SK-N-SH treated with all-trans-retinoic acid at 6 μM for 48 hours (cell line): ENCODE measurements at regions not wholly inside any gene's neighbourhood (a gene's known extent, or its start where the extent isn't known, plus 50 kb on each side); places are given as distances from the start of the nearest gene placed in this dataset.

Experiments
- ATAC-seq: fragments of 200-7000 bp; cut with Tn5 transposase; 3 replicates; pipeline ENCODE4 v1.9.1; 2020; ENCODE audit warnings: mild to moderate bottlenecking, moderate library complexity
- ARNTL ChIP-seq: fragments of 450-650 bp; formaldehyde crosslinking; IDR thresholded peaks from 2 replicates; pipeline ENCODE4 v1.5.0; 2020; ENCODE audit warnings: low read depth, mild to moderate bottlenecking, moderate library complexity, borderline replicate concordance
- BACH2 ChIP-seq: fragments of 250-450 bp; sonication (Bioruptor Pico); IDR thresholded peaks from 2 replicates; pipeline ENCODE4 v1.9.0; 2021; ENCODE audit warnings: mild to moderate bottlenecking, borderline replicate concordance
- CSDC2 ChIP-seq: fragments of 250-450 bp; sonication (Bioruptor Pico); IDR thresholded peaks from 2 replicates; pipeline ENCODE4 v1.5.0; 2020; ENCODE audit warnings: mild to moderate bottlenecking, moderate library complexity
- ESRRG ChIP-seq: fragments of 250-450 bp; sonication (Bioruptor Pico); IDR thresholded peaks from 2 replicates; pipeline ENCODE4 v1.6.1; 2021; ENCODE audit warnings: mild to moderate bottlenecking
- GLIS3 ChIP-seq: fragments of 250-450 bp; sonication (Bioruptor Pico); IDR thresholded peaks from 2 replicates; pipeline ENCODE4 v1.5.0; 2020; ENCODE audit warnings: mild to moderate bottlenecking, moderate library complexity
- PPARA ChIP-seq: fragments of 250-450 bp; sonication (Bioruptor Pico); IDR thresholded peaks from 2 replicates; pipeline ENCODE4 v1.5.0; 2020; ENCODE audit warnings: mild to moderate bottlenecking, borderline replicate concordance
- RARB ChIP-seq: fragments of 250-450 bp; sonication (Bioruptor Pico); IDR thresholded peaks from 2 replicates; pipeline ENCODE4 v1.8.0; 2021; ENCODE audit warnings: mild to moderate bottlenecking, moderate library complexity
- SNAI2 ChIP-seq: fragments of 250-450 bp; sonication (Bioruptor Pico); IDR thresholded peaks from 2 replicates; pipeline ENCODE4 v1.5.0; 2020; ENCODE audit warnings: mild to moderate bottlenecking, moderate library complexity
- TCF4 ChIP-seq: fragments of 250-450 bp; sonication (Bioruptor Pico); IDR thresholded peaks from 2 replicates; pipeline ENCODE4 v1.8.0; 2021; ENCODE audit warnings: mild to moderate bottlenecking, moderate library complexity, borderline replicate concordance
- TOX ChIP-seq: fragments of 250-450 bp; sonication (Bioruptor Pico); IDR thresholded peaks from 2 replicates; pipeline ENCODE4 v1.8.0; 2021; ENCODE audit warnings: mild to moderate bottlenecking, moderate library complexity, borderline replicate concordance
- ZC3H10 ChIP-seq: fragments of 250-450 bp; sonication (Bioruptor Pico); IDR thresholded peaks from 2 replicates; pipeline ENCODE4 v1.5.1; 2021; ENCODE audit warnings: mild to moderate bottlenecking, moderate library complexity
- ZFP3 ChIP-seq: fragments of 250-450 bp; sonication (Bioruptor Pico); IDR thresholded peaks from 2 replicates; pipeline ENCODE4 v1.5.0; 2020; ENCODE audit warnings: mild to moderate bottlenecking, moderate library complexity
- ZNF565 ChIP-seq: fragments of 450-650 bp; formaldehyde crosslinking; conservative IDR thresholded peaks from 2 replicates; pipeline ENCODE4 v1.5.0; 2020; ENCODE audit warnings: low read depth, mild to moderate bottlenecking, moderate library complexity
- ZNF70 ChIP-seq: fragments of 450-650 bp; formaldehyde crosslinking; IDR thresholded peaks from 2 replicates; pipeline ENCODE4 v1.5.0; 2020; ENCODE audit warnings: mild to moderate bottlenecking, moderate library complexity
- ZNF8 ChIP-seq: fragments of 450-650 bp; formaldehyde crosslinking; IDR thresholded peaks from 2 replicates; pipeline ENCODE4 v1.5.0; 2020; ENCODE audit warnings: mild to moderate bottlenecking, moderate library complexity
- TF ChIP-seq, protein P1 (sequence below): fragments of 250-450 bp; sonication (Bioruptor Pico); IDR thresholded peaks from 2 replicates; pipeline ENCODE4 v1.5.1; 2021; ENCODE audit warnings: mild to moderate bottlenecking, moderate library complexity
- TF ChIP-seq, protein P2 (sequence below): fragments of 250-450 bp; sonication (Bioruptor Pico); IDR thresholded peaks from 2 replicates; pipeline ENCODE4 v1.8.0; 2021; ENCODE audit warnings: low read depth, mild to moderate bottlenecking, moderate library complexity, borderline replicate concordance
- TF ChIP-seq, protein P3 (sequence below): fragments of 250-450 bp; sonication (Bioruptor Pico); IDR thresholded peaks from 2 replicates; pipeline ENCODE4 v1.8.0; 2020; ENCODE audit warnings: mild to moderate bottlenecking, moderate library complexity, borderline replicate concordance
- TF ChIP-seq, protein P4 (sequence below): fragments of 250-450 bp; sonication (Bioruptor Pico); IDR thresholded peaks from 2 replicates; pipeline ENCODE4 v1.5.0; 2020; ENCODE audit warnings: mild to moderate bottlenecking, moderate library complexity

DNA sequence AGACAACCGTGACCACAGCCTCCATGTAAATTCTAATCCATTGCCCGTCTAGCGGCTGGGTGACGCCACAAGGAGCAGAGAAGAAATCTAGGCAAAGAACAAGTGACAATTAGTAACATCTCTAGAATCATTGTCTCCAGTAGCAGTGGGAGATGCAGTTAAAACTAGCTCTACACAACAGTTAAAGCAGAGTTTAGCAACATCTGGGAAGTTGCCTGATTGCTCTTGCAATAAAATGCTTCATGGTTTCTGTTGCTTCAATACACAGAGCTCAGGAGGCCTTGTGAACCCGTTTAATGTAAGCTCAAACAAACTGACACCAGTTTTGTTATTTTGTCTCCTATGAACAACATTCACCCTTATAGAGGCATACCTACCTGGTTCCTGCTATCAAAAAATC lies 369.8 kb upstream of the PDE4D start (continued):
- no peak for TF ChIP-seq ESRRG (CRISPR knock-in tag)
- TF ChIP-seq, protein P1, sequence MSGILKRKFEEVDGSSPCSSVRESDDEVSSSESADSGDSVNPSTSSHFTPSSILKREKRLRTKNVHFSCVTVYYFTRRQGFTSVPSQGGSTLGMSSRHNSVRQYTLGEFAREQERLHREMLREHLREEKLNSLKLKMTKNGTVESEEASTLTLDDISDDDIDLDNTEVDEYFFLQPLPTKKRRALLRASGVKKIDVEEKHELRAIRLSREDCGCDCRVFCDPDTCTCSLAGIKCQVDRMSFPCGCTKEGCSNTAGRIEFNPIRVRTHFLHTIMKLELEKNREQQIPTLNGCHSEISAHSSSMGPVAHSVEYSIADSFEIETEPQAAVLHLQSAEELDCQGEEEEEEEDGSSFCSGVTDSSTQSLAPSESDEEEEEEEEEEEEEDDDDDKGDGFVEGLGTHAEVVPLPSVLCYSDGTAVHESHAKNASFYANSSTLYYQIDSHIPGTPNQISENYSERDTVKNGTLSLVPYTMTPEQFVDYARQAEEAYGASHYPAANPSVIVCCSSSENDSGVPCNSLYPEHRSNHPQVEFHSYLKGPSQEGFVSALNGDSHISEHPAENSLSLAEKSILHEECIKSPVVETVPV (CRISPR knock-in tag), result no peak

DNA sequence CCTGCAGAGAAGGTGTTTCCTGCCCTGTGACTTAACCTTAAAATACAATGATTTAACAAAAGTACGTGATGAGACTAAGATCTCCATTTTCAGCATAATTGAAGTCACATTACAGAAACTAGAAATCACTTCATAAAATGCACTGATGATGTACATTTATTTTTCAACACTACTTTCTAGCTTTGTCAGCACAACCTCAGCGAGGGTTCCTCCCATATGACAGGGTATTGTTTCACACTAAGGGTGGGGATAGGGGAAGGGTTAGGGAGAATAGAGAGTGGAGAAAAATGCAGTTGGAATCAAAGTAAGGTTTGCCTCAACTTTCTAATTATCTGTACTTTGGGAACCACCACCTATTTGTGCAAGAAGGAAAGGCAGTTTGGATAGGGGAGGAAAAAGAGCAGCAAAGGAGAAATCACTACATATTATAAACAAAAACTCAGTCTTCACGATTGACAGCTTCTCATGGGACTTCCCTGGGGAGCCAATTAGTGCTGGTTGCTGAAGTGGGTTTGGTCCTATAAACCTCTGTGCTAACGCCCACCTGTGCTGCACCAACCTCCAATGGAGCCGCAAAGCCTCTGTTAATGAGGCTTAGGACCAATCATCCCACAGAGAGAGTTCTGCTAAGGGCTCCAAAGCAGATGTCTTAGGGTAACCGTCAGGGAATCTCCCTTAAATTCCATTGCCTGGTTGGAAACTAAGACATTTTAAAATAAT lies 369.2 kb upstream of the PDE4D start:
- ATAC-seq, result no peak
- TF ChIP-seq ZC3H10 (CRISPR knock-in tag) (no peak), TCF4 (CRISPR knock-in tag) (no peak), ZNF8 (CRISPR knock-in tag) (no peak), SNAI2 (CRISPR knock-in tag) (no peak), ZNF70 (CRISPR knock-in tag) (no peak), CSDC2 (CRISPR knock-in tag) (no peak), ZFP3 (CRISPR knock-in tag) (no peak)
- TF ChIP-seq, protein P2, sequence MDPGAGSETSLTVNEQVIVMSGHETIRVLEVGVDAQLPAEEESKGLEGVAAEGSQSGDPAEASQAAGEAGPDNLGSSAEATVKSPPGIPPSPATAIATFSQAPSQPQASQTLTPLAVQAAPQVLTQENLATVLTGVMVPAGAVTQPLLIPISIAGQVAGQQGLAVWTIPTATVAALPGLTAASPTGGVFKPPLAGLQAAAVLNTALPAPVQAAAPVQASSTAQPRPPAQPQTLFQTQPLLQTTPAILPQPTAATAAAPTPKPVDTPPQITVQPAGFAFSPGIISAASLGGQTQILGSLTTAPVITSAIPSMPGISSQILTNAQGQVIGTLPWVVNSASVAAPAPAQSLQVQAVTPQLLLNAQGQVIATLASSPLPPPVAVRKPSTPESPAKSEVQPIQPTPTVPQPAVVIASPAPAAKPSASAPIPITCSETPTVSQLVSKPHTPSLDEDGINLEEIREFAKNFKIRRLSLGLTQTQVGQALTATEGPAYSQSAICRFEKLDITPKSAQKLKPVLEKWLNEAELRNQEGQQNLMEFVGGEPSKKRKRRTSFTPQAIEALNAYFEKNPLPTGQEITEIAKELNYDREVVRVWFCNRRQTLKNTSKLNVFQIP (CRISPR knock-in tag), result no peak
- TF ChIP-seq, protein P1 (CRISPR knock-in tag), result no peak
- TF ChIP-seq, protein P3, sequence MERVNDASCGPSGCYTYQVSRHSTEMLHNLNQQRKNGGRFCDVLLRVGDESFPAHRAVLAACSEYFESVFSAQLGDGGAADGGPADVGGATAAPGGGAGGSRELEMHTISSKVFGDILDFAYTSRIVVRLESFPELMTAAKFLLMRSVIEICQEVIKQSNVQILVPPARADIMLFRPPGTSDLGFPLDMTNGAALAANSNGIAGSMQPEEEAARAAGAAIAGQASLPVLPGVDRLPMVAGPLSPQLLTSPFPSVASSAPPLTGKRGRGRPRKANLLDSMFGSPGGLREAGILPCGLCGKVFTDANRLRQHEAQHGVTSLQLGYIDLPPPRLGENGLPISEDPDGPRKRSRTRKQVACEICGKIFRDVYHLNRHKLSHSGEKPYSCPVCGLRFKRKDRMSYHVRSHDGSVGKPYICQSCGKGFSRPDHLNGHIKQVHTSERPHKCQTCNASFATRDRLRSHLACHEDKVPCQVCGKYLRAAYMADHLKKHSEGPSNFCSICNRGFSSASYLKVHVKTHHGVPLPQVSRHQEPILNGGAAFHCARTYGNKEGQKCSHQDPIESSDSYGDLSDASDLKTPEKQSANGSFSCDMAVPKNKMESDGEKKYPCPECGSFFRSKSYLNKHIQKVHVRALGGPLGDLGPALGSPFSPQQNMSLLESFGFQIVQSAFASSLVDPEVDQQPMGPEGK (CRISPR knock-in tag), result no peak

DNA sequence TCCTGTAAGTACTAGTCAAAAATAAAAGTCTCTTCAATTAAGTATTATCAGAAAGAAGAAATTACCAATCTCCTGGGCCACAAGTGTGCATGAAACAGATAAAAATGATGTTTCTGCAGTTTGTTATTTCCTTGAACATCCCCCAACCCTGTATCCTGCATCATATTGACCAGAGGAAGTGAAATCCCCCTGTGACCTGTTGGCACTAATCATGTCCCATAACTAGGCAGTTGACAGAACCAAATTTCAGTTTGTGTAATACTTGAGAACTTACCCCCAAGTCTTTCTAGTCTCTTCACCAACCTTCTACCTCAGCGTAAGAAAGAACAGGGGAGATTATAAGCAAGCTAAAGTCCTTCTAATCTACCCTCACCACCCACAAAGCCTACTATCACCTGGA lies 368.2 kb upstream of the PDE4D start:
- ATAC-seq, result no peak
- TF ChIP-seq ARNTL (CRISPR knock-in tag) (no peak), PPARA (CRISPR knock-in tag) (no peak), TOX (CRISPR knock-in tag) (no peak), ESRRG (CRISPR knock-in tag) (no peak), CSDC2 (CRISPR knock-in tag) (no peak), ZFP3 (CRISPR knock-in tag) (no peak), BACH2 (CRISPR knock-in tag) (no peak), ZNF70 (CRISPR knock-in tag) (no peak), RARB (CRISPR knock-in tag) (no peak), ZNF565 (CRISPR knock-in tag) (no peak), GLIS3 (CRISPR knock-in tag) (no peak)
- TF ChIP-seq, protein P3 (CRISPR knock-in tag), result no peak
- TF ChIP-seq, protein P2 (CRISPR knock-in tag), result no peak
- TF ChIP-seq, protein P4, sequence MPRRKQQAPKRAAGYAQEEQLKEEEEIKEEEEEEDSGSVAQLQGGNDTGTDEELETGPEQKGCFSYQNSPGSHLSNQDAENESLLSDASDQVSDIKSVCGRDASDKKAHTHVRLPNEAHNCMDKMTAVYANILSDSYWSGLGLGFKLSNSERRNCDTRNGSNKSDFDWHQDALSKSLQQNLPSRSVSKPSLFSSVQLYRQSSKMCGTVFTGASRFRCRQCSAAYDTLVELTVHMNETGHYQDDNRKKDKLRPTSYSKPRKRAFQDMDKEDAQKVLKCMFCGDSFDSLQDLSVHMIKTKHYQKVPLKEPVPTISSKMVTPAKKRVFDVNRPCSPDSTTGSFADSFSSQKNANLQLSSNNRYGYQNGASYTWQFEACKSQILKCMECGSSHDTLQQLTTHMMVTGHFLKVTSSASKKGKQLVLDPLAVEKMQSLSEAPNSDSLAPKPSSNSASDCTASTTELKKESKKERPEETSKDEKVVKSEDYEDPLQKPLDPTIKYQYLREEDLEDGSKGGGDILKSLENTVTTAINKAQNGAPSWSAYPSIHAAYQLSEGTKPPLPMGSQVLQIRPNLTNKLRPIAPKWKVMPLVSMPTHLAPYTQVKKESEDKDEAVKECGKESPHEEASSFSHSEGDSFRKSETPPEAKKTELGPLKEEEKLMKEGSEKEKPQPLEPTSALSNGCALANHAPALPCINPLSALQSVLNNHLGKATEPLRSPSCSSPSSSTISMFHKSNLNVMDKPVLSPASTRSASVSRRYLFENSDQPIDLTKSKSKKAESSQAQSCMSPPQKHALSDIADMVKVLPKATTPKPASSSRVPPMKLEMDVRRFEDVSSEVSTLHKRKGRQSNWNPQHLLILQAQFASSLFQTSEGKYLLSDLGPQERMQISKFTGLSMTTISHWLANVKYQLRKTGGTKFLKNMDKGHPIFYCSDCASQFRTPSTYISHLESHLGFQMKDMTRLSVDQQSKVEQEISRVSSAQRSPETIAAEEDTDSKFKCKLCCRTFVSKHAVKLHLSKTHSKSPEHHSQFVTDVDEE (CRISPR knock-in tag), result no peak
